ENCODE measurements at regions not wholly inside any gene's neighbourhood (a gene's known extent, or its start where the extent isn't known, plus 50 kb on each side); places are given as distances from the start of the nearest gene placed in this dataset.
"Not testable (repeated sequence)": the region's sequence is repeated elsewhere in the genome, so short reads cannot be mapped to it uniquely, and the experiment has no call there.

GRCh38 chr6:112912416-112913101 lies 565.4 kb downstream of the RFPL4B start:
- DNase-seq = no peak
- H3K36me3 ChIP-seq = no peaks in the 10 kb centered on the region
- intact Hi-C loops (cut with DNase I) = no loop called here

GRCh38 chr6:112919744-112920143 lies 572.6 kb downstream of the RFPL4B start:
- H3K9ac ChIP-seq (ENCODE audit: low read depth in 2 of 2, low read length in 2 of 2); H3K27me3 ChIP-seq; H3K4me3 ChIP-seq; H3K4me1 ChIP-seq; H3K27ac ChIP-seq; DNase-seq; H3K36me3 ChIP-seq; intact Hi-C loops (cut with DNase I); H3K9me3 ChIP-seq: not testable (repeated sequence)

More at GRCh38 chr6:112912416-112913101, 565.4 kb downstream of the RFPL4B start:
- Histone ChIP-seq H3K4me3 (no peak overlapping the region), H3K9me3 (no peaks in the 10 kb centered on the region), H3K27me3 (no peaks in the 10 kb centered on the region), H3K4me1 (no peaks in the 10 kb centered on the region), H3K9ac (ENCODE audit: low read depth in 2 of 2, low read length in 2 of 2) (no peak overlapping the region), H3K27ac (no peak overlapping the region)
- TF ChIP-seq, protein P1, sequence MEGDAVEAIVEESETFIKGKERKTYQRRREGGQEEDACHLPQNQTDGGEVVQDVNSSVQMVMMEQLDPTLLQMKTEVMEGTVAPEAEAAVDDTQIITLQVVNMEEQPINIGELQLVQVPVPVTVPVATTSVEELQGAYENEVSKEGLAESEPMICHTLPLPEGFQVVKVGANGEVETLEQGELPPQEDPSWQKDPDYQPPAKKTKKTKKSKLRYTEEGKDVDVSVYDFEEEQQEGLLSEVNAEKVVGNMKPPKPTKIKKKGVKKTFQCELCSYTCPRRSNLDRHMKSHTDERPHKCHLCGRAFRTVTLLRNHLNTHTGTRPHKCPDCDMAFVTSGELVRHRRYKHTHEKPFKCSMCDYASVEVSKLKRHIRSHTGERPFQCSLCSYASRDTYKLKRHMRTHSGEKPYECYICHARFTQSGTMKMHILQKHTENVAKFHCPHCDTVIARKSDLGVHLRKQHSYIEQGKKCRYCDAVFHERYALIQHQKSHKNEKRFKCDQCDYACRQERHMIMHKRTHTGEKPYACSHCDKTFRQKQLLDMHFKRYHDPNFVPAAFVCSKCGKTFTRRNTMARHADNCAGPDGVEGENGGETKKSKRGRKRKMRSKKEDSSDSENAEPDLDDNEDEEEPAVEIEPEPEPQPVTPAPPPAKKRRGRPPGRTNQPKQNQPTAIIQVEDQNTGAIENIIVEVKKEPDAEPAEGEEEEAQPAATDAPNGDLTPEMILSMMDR (IDR thresholded peaks at IDR 0.05) = no peak

DNA sequence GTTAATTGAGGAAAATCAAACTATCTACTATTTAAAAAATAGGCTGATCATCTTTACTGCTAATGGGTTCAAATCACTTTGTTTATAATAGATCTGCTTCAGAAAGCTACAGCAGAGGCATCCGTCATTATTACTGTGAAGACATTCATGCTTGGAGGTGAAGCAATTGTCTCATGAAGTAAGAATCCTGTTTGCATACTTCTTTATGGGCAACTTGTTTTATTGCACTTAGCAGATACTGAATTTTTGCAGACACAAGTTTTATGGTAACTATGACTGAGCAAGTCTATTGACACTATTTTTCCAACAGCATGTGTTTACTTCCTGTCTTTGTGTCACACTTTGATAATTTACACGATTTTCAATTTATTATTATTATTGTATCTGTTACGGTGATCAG lies 573.9 kb downstream of the RFPL4B start:
- no peak overlapping the region for H3K4me3 ChIP-seq
- no peaks in the 10 kb centered on the region for H3K27me3 ChIP-seq
- no peak overlapping the region for H3K27ac ChIP-seq
- DNase-seq = no peak
- no peak overlapping the region for H3K9ac ChIP-seq (ENCODE audit: low read depth in 2 of 2, low read length in 2 of 2)
- H3K4me1 ChIP-seq = no peaks in the 10 kb centered on the region
- TF ChIP-seq, protein P1 (IDR thresholded peaks at IDR 0.05) = no peak
- intact Hi-C loops (cut with DNase I) = no loop called here
- no peaks in the 10 kb centered on the region for H3K9me3 ChIP-seq
- H3K36me3 ChIP-seq = no peaks in the 10 kb centered on the region

DNA sequence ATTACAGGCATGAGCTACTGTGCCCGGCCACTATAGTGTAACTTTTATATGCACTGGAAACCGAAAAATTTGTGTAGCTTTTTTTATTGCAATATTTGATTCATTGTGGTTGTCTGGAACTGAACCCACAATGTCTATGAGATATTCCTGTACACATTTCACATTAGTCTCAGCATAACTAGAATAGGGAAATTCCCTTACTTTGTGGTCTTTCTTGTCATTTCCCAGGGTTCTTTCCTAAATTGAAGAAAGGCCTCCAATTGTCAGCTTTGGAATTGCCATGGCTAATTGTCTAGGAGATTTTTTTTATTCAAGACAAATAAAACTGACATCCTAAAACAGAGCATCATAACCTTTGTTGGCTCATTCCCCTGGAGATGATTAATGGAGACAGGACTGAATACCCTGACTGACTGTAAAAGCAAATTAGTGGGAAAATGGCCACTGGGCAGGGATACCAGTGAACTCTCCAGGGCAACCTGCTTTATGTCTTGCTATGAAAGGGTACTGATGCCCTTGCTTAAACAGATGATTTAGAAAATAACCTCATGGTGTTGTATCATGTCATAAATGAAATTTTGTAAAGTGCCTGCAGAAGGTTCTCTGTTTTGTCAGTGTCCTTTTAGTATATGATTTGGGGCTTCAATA lies 576.9 kb downstream of the RFPL4B start:
- Histone ChIP-seq H3K4me3 (no peak overlapping the region), H3K9ac (ENCODE audit: low read depth in 2 of 2, low read length in 2 of 2) (no peak overlapping the region), H3K36me3 (no peaks in the 10 kb centered on the region), H3K4me1 (no peaks in the 10 kb centered on the region), H3K27ac (no peak overlapping the region), H3K9me3 (no peaks in the 10 kb centered on the region), H3K27me3 (no peaks in the 10 kb centered on the region)
- TF ChIP-seq, protein P1 (IDR thresholded peaks at IDR 0.05) = no peak
- DNase-seq = no peak
- intact Hi-C loops (cut with DNase I) = no loop called here

DNA sequence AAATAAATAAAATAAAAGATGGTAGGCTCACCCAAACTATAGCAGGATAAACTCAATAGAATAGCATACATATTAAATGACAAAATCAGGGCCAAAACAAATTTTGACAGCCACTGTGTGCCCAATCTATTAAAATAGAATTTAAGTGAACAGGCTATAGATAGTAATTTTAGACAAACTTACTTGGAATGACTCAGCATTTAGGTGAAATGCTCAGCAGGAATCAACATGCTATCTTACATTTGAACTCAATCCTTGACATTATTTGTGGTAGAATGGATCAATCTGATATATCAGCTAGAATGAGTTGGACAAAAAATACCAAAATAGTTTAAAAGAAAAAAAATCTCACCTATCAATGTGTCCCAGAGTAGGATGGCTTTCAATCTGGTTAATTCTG lies 578.6 kb downstream of the RFPL4B start:
- intact Hi-C loops (cut with DNase I) = no loop called here
- Histone ChIP-seq H3K27ac (no peak overlapping the region), H3K9ac (ENCODE audit: low read depth in 2 of 2, low read length in 2 of 2) (no peak overlapping the region), H3K4me1 (no peaks in the 10 kb centered on the region), H3K36me3 (no peaks in the 10 kb centered on the region), H3K9me3 (no peaks in the 10 kb centered on the region), H3K4me3 (no peak overlapping the region), H3K27me3 (no peaks in the 10 kb centered on the region)
- TF ChIP-seq, protein P1 (IDR thresholded peaks at IDR 0.05) = no peak
- no peak for DNase-seq

DNA sequence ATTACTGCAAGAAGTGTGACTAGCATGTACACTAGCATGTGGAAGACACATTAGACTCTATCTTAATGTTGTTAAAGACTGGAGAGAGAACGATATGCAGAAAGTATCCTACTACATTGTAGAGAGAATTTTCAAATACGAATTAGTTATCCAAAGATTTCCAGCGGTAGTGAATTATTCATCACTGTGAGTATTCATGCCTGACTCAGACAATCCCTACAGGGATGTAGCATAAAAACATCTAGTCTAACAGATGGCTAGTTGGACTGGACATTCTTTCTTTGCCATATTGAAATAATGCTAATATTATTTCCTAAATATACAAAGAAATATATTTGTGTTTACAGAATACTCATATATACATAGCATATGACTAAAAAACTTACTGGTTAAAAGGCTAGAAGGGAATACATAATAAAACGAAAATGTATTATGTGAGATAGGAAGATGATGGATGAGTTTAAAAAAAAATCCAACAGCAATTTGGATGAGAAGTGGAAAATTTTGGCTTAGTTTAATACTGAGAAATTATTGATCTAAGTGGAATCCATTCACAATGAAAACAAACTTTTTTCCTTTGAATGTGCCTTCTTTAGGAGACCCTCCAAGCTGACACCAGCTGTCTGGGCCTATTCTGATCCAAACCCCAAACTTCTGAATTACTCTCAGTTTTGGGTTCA lies 580.7 kb downstream of the RFPL4B start:
- no peaks in the 10 kb centered on the region for H3K27me3 ChIP-seq
- H3K27ac ChIP-seq = no peak overlapping the region
- intact Hi-C loops (cut with DNase I) = no loop called here
- no peak overlapping the region for H3K9ac ChIP-seq (ENCODE audit: low read depth in 2 of 2, low read length in 2 of 2)
- DNase-seq = no peak
- no peak overlapping the region for H3K4me3 ChIP-seq
- TF ChIP-seq, protein P1 (IDR thresholded peaks at IDR 0.05) = no peak
- H3K36me3 ChIP-seq = no peaks in the 10 kb centered on the region
- H3K9me3 ChIP-seq = no peaks in the 10 kb centered on the region
- no peaks in the 10 kb centered on the region for H3K4me1 ChIP-seq
